ENCODE measurements at regions not wholly inside any gene's neighbourhood (a gene's known extent, or its start where the extent isn't known, plus 50 kb on each side); places are given as distances from the start of the nearest gene placed in this dataset.
"Not testable (repeated sequence)": the region's sequence is repeated elsewhere in the genome, so short reads cannot be mapped to it uniquely, and the experiment has no call there.

DNA sequence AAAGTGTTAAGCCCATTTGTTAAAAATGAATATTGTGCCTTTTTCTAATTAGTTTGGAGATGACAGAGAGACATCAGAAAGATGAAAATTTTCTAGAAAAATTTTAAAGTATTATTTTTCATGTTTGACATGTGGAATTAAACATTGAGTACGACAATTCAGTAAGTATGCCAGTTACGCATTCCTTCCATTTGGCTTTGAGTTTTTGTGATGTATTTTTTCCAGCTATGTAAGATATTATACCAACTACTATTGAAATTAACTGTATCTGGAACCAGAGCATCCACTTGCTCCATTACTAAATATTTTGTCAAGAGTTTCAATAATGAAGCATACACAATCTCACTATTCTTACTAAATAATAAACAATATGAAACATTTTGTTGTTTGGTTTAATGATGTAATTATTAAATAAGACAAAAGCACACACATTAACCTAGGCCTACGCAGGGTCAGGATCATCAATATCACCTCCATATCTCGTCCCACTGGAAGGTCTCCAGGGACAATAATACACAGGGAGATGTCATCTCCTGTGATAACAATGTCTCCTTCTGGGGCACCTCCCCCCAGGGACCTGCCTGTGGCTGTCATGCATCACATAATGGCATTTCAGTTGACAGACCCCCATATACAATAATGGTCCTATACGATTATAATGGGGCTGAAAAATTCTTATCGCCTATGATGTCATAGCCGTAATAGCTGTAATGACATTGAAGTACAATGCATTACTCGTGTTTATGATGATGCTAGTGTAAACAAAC, 274.1 kb downstream of the REEP3 start:
- no peak for DNase-seq

DNA sequence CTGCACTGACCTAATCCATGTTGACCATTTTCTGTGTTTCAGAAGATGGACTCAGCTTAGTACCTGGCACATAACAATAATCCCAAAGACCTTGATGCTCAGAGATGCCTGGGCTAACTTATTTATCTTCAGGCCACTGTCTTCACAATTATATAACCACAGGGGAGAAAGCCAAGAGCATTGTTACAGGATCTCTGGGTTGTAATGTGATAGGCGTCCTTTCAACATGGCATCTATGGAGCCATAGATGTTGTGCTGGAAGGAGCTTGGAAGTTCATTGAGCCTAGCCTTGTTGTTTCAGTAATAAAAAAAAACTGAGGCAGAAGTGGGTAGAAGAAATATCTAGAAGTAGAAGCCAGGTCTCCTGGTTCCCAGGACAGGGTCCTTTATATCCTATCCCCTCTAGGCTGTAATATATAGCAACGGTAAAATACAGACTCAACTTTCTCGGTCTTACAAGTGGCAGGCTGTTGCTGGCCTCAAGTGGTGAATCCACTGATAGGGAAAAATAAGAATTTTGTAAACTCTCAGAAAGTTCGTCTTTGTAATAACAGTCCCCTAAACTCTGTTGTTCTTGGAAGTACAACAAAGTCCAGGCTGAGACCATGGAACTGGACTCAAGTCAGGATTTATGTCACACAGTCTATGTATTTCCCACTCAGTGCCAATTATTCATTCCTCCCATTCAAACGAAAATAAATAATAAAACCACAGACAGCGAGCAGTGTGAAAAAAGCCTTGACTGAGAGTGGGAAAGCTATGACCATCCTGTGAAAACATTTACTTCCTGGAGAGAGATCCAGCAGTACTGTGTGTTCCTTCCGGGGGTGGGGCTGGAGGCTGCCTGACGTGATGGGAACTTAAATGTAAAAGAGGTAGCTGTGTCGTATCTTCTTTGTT, 277.6 kb downstream of the REEP3 start:
- no peak for DNase-seq

- no peak for DNase-seq
Observed at GRCh38 chr10:63799521-63800300, 278.5 kb downstream of the REEP3 start.

GRCh38 chr10:63801166-63801565, 280.0 kb downstream of the REEP3 start:
- DNase-seq, result no peak

- DNase-seq, result no peak
Observed at GRCh38 chr10:63806330-63806729, 285.1 kb downstream of the REEP3 start.

DNA sequence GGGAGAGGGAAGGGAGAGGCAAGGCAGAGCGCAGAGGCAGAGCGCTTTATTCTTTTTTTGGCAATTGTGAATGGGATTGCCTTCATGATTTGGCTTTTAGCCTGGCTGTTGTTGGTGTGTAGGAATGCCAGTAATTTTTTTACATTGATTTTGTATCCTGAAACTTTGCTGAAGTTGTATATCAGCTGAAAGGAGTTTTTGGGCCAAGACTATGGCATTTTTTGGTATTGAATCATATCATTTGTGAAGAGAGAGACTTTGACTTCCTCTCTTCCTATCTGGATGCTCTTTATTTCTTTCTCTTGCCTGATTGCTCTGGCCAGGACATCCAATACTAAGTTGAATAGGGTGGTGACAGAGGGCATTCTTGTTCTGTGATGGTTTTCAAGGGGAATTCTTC, 291.3 kb downstream of the REEP3 start:
- DNase-seq, result no peak

GRCh38 chr10:63819753-63820329, 298.6 kb downstream of the REEP3 start:
- no peak for DNase-seq

DNA sequence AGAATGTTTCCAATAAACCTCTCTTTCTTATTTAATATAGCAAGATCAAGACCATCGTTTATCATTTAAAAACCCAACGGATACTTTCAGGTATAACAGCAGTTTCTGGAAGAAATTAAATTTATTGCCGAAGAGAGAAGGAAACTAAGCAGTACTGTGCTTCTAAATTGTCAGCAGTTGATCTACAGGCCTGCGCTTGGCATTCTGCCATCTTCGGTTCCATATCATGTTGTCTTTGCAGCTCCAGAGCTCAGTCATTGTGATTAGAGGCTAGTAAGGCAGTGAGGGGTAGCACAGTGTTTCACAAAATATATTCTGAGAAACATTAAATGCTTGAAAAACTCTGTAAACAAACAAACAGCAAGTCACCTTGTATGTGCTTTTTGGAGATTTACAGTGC, 301.3 kb downstream of the REEP3 start:
- DNase-seq, result no peak

GRCh38 chr10:63825111-63825510, 303.9 kb downstream of the REEP3 start:
- no peak for DNase-seq

DNA sequence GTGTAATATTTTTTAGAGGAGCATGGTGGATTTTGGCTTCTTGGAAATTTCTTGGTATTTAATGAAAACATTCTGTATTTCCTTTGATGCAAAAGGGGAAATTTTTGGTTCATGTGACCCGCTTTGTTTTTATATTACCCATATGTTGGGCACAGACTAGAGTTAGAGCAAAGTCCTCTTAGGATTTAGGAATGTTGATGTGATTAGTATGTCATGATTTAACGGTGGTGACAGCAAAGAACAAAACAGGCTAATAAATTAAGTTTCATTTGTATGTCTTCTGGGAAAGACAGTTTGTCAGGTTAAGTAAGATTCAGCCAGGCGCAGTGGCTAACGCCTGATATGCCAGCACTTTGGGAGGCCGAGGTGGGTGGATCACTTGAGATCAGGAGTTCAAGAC, 304.6 kb downstream of the REEP3 start:
- DNase-seq, result no peak

GRCh38 chr10:63827018-63827417, 305.8 kb downstream of the REEP3 start:
- DNase-seq, result not testable (repeated sequence)

DNA sequence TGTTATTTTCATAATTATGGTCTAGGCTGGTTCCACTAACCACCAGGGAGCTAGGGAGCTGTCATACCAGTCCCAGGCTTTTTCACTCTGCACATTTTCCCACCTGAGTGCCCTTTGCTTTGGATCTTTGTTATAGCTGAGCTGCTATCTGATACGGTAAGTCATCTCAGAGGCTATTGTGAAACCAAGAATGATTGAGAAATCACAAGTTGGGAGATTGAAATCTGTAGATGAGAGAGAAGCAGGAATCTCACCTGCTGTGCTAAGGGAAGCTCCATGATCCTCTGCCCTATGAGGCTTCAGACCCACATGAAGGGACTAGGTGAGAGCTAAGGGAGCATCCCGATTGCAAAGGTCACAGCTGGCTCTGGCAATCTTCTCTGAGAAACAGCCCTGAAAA, 307.8 kb downstream of the REEP3 start:
- no peak for DNase-seq

DNA sequence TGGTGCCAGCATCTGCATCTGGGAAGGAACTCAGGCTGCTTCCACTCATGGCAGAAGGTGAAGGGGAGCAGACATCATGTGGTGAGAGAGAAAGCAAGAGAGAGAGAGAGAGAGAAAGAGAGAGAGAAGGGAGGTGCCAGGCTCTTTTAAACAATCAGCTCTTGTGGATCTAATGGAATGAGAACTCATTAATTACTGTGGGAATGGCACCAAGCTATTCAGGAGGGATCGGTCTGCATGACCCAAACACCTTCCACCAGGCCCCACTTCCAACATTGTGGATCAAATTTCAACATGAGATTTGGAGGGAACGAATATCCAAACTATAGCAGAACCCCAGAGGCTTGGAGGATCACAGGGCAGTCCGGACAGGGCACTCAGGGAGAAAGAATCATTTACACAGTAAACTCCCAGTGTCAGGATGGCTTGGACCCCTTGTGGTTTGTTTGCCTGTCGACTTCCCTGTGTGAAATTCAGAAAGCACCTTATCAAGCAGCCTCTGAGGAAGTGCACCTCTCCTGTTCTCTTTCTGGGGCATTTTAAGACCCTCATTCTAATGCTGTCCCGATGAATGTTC, 308.5 kb downstream of the REEP3 start:
- DNase-seq, result no peak

GRCh38 chr10:63832686-63833085, 311.5 kb downstream of the REEP3 start:
- no peak for DNase-seq

GRCh38 chr10:63833411-63834060, 312.3 kb downstream of the REEP3 start:
- no peak for DNase-seq

DNA sequence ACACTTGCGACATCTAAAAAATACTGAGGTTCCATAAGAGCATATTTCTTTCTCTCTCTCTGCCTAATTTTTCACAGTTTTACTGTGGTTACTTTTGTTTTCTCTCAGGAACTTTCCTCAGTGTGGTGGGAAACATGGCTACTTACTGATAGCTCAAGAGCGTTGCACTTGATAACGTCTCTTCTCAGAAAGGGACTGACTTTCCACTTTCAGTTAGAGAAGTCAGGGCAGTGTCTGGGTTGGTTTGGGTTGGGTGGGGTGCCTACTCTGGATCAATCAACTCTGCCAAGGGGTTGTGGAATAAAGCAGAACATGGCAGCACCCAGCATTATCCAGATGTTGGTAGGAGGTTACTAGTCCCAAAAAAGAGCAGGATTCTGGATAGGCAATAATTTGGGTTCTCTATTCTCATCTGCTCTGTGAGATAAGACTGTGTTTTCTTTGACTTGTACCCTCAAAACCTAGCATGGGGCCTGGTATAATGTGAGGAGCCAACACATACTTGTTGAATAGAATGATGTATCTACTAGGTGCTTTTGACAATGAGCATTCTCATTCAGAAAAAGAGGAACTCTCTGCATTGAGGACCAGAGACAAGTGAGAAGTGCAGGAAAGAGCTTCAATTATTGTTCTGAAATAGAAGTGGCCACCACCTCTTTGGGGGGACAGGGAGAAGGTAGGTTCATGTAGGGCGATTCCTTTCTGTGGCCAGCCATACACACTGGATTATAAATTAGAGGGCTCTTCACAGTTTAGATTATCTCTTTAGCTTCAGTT, 315.7 kb downstream of the REEP3 start:
- DNase-seq, result no peak

DNA sequence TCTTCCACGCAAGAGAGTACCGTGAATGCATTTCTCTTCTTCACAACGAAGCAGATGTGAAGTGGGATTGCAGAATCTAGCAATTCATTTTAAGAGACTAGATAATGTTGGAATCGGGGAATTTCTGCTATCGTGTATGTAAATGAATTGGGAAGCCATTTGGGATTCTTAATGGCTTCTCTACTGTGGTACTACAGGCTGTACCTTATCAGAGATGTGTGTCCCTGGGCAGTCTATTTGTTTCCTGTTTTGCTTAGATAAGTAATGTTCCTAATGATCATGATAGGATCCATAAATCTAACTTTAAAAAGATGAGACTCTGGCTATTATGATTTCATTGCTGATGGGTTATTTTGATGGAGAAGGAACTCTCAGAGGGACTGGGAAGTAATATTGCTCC, 320.6 kb downstream of the REEP3 start:
- DNase-seq, result no peak

GRCh38 chr10:63843107-63843506, 321.9 kb downstream of the REEP3 start:
- no peak for DNase-seq

GRCh38 chr10:63848871-63849270, 327.7 kb downstream of the REEP3 start:
- DNase-seq, result not testable (repeated sequence)

DNA sequence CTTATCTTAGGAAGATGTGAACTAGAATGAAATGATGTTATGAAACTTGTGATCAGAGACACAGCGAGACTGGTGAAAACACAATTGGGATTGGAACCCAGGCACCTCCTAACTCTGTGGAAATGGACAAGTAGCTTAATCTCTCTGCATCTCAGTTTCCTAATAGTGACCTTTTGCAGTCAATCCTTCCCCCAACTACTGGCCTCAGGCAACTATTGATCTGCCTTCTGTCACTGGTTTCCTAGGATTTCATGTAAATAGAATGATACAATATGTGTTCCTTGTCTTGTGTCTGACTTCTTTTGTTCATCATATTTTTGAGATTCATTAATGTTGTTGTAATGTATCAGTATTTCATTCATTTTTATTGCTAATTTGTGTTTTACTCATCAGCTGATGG, 341.7 kb downstream of the REEP3 start:
- no peak for DNase-seq

- no peak for DNase-seq
Observed at GRCh38 chr10:63865210-63865609, 344.0 kb downstream of the REEP3 start.
